ENCODE measurements at regions not wholly inside any gene's neighbourhood (a gene's known extent, or its start where the extent isn't known, plus 50 kb on each side); places are given as distances from the start of the nearest gene placed in this dataset.

DNA sequence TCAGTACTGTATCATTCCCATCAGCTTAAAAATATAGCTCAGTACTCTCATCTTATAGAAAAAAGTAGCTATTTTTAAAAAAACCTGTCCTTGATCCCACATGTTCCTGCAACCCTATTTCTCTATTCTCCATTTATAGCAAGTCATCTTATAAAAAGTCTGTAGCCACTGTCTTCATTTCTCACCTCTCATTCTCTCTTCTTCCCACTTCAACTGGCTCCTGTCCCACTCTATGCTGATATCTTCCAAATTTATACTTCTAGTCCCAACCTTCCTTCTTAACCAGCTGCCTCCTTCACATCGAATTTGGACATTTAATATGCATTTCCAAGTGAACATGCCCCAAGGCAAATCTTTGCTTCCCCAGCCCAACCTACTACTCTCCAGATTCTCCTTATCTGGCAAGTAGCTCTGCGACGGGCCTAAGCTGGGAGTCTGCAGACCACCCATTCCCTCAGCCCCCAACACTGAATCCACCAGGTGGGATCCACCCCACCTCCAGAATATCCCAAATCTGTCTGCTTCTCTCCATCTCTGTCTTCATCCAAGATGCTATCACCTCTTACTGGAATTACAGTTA lies 52.0 kb upstream of the TANC2 start:
- no peak for DNase-seq (ENCODE audit: low read depth in 2 of 2)

DNA sequence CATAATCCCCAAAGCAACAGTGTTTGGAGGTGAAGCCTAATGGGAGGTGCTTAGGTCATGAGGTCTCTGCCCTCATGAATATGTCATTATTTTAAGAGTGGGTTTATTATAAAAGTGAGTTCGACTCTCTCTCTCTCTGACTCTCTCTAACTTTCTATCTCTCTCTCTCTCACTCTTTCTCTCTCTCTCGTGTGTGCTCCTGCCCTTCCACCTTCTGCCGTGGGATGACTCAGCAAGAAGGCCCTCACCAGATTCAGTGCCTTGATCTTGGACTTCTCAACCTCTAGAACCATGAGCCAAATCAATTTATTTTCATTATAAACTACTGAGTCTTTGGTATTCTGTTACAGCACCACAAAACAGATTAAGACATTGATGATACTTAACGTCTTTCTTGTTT lies 53.7 kb upstream of the TANC2 start:
- no peak for DNase-seq (ENCODE audit: low read depth in 2 of 2)

DNA sequence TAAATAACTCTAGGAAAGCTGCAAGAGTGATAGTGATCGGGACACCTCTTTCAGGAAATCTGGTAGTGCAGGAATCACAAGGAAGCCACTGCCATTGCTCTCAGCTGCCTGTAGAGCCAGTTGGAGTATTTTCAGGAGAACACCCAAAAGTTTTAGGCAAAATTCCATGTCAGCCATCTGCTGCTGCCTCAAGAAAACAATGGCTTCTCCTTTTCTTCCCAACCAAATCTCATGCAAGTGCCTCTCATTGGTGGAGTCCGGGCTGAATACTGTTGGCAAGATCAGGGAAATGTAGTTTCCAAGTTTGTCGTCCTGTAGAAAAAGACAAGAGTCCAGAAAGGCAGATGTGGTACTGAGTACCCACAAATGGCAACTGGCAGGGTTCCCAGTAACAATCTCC lies 54.9 kb upstream of the TANC2 start:
- DNase-seq (ENCODE audit: low read depth in 2 of 2), result no peak

- DNase-seq (ENCODE audit: low read depth in 2 of 2), result no peak
These were observed 55.8 kb upstream of the TANC2 start for GRCh38 chr17:62910277-62910676.

- DNase-seq (ENCODE audit: low read depth in 2 of 2), result no peak
These were observed 58.1 kb upstream of the TANC2 start for GRCh38 chr17:62907961-62908360.

DNA sequence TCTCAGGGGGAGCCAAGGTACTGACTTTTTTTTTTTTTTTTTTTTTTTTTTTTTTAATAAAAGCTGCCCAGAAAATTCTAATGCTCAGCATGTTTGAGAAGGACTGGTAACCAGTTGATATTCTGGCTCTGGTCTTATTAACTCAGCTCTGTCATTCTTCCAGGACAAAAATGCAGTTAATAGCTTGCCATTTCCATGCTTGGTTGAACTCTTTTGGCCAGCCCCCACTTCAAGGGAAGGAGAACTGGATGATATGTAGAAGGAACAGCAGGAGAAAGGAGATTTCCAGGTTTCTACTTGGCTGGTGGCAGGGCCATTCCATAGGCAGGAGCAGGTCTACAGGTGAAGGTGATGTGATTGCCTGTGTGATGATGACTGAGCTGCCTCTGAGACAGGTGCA lies 59.2 kb upstream of the TANC2 start:
- no peak for DNase-seq (ENCODE audit: low read depth in 2 of 2)

DNA sequence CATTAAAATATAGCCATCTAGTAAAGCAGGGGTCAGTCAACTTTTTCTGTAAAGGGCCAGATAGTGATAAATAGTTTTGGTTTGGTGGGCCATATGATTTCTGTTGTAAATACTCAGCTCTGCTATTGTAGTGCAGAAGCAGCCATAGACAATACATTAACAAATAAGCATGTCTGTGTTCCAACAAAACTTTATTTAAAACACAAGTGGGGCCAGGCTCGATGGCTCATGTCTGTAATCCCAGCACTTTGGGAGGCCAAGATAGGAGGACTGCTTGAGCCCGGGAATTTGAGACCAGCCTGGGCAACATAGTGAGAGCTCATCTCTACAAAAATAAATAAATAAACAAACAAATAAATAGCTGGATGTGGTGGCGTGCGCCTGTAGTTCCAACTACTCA lies 60.8 kb upstream of the TANC2 start:
- no peak for DNase-seq (ENCODE audit: low read depth in 2 of 2)

DNA sequence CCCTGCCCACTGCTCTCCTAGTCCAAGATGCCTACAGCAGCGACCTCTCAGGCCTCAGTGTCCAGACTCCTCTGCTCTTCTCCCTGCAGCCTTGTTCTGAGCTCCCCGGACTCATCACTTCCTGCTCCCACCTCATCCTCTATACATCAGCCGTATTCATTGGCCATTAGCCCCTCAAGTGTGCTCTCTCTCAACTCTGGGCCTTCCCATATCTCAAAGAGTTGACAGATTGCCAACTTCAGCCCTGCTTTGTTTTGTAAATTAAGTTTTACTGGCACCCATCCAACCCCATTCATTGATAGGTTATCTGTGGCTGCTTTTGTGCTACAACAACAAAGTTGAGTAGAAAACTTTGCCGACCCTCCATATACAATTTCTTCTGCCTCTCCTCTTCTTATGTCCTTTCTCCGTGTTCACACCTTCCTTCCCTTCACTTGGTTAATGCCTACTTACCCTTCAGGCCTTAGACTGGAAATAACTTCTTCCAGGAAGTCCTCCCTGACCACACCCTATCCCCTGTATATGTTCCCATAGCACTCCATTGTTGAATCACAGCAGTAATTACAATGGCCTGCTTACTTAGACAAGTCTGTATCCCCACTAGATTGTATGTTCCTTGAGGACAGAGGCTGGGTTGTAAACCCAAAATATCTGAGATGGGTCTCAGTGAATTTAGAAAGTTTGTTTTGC lies 63.4 kb upstream of the TANC2 start:
- DNase-seq (ENCODE audit: low read depth in 2 of 2), result no peak

DNA sequence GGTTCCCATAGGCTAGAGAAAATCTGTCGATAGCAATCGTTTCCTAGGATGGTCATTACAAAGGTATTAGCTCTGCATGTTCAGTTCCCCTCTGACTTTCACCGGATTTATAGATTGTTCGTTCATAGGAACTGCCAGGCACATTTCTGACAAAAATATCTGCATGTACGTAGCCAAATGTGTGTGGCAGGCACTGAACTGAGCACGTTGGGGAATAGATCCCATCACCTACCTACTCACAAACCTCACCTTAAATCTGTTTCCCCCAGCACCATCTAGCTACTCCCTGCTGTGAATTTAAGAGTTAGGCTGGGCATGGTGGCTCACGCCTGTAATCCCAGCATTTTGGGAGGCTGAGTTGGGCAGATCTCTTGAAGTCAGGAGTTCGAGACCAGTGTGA lies 64.5 kb upstream of the TANC2 start:
- DNase-seq (ENCODE audit: low read depth in 2 of 2), result no peak

GRCh38 chr17:62900096-62900495 lies 65.9 kb upstream of the TANC2 start:
- DNase-seq (ENCODE audit: low read depth in 2 of 2), result no peak

GRCh38 chr17:62899361-62899760 lies 66.7 kb upstream of the TANC2 start:
- no peak for DNase-seq (ENCODE audit: low read depth in 2 of 2)

GRCh38 chr17:62898239-62898864 lies 67.7 kb upstream of the TANC2 start:
- no peak for DNase-seq (ENCODE audit: low read depth in 2 of 2)

- DNase-seq (ENCODE audit: low read depth in 2 of 2), result no peak
These were observed 68.3 kb upstream of the TANC2 start for GRCh38 chr17:62897706-62898105.

DNA sequence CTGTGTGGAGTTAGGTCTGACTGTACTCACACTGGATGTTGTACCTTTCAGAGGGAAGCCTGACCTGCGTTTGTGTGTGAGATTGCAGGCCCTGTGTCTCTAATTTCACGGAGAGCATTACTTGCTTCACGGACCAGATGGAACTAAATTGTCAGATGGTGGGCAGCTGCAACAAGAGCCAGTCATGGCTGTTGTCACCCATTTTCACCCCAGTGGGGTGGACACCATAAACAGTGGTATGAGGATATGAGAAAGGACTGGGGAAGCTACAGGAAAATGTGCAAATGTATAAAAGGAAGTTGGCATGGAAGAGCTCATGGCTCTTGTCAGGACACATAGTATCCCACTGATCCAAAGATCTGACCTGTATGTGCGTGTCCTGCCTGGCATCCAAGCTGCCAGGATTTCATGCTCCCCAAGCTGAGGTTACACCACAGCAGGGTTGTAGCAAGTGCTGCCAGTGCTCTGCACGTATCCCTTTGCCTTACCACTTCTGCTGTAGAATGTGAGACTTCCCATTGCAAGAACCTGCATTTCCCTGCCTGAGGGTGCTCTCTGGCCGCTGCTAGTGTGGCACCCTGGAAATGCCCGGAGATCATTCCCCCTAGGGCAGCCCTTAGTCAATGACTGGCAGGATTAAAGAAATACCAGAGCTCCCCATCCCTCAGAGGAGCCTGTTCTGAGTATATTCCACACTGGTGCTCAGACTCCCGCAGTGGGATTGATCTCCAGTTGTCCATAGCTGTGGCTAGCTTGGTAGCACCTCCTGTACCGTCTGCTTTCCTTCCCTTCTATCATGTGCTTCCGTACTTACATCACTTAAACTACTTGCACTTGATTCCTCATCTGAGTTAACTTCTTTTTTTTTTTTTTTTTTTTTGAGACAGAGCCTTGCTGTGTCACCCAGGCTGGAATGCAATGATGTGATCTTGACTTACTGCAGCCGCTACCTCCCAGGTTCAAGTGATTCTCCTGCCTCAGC lies 70.4 kb upstream of the TANC2 start:
- DNase-seq (ENCODE audit: low read depth in 2 of 2), result no peak

- DNase-seq (ENCODE audit: low read depth in 2 of 2), result peak in 1 of 2 donors; percentile 2
These were observed 73.1 kb upstream of the TANC2 start for GRCh38 chr17:62892870-62893338.

DNA sequence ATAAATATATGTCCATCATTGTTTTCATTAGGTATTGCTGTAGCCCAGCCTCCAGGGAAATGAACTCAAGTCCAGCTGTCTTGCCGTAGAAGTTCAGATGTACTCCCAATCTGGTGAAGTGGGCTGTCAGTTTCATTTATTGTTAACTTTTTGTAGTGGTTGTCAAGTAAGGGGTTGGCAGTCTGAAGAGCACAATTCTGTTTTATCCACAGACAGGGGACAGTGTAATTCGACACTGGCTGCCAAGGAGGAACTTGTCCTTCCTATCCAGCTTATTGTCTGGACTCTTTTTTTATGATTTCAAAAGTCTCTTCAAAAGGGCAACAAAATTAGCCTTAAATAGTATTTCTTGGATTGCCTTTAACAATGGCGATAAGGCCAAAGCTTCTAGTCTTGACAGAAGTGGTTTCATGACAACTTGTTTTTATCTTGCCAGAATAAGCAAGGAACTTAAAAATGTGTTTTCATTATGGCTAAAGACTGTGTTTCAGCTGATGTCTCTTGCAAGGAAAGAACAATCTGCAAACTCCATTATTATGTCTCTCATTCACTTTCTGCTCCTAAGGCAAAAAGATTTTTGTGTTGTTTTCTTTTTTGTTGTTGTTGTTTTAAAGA lies 73.9 kb upstream of the TANC2 start:
- no peak for DNase-seq (ENCODE audit: low read depth in 2 of 2)

- DNase-seq (ENCODE audit: low read depth in 2 of 2), result no peak
These were observed 74.4 kb upstream of the TANC2 start for GRCh38 chr17:62891659-62892058.

DNA sequence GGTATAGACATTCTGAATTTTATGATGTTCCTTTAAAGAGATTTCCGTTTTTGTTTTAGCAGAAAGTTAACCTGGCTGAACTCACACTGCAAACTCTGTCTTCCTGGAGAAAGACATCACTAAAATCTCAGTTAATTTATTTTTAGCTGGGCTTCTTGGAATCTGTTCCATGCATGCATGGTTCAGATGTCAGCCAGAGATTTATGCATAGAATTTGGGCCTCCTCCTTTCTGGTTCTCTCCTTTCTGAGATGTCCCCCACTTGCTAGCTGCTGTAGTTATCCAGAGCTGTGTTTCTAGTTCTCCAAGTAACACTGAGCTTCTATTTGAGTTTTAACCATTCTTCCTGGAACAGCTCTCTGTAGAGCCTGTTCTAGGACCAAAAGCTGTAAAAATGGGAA lies 77.3 kb upstream of the TANC2 start:
- no peak for DNase-seq (ENCODE audit: low read depth in 2 of 2)

DNA sequence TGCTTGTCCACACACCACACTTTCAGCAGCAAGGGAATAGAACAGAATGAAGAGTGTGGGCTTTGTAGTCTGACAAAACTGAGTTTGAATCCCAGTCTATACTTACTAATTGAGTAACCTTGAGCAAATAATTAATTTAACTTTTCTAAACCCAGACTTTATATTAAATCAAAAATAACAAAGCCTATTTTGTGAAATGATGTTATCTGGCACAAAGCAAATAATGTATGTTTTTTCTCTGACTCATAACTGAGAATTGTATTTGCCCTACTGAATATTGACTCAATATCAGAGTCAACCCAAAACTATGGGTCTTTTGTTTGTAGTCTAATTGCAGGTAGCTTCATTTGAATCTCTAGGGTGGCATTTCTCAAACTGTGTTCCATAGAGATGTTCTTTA lies 77.9 kb upstream of the TANC2 start:
- no peak for DNase-seq (ENCODE audit: low read depth in 2 of 2)

DNA sequence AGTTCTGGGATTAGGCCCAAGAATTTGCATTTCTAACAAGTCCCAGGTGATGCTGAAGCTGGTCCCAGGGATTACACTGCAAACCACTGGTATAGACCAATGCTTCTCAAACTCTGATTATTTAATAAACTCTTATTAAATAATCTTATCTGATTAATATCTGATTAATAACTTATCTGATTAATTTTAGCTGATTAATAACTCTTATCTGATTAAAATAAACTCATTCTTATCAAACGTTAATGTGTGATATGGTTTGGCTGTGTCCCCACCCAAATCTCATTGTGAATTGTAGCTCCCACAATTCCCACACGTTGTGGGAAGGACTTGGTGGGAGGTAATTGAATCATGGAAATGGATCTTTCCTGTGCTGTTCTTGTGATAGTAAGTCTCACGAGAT lies 78.6 kb upstream of the TANC2 start:
- no peak for DNase-seq (ENCODE audit: low read depth in 2 of 2)

DNA sequence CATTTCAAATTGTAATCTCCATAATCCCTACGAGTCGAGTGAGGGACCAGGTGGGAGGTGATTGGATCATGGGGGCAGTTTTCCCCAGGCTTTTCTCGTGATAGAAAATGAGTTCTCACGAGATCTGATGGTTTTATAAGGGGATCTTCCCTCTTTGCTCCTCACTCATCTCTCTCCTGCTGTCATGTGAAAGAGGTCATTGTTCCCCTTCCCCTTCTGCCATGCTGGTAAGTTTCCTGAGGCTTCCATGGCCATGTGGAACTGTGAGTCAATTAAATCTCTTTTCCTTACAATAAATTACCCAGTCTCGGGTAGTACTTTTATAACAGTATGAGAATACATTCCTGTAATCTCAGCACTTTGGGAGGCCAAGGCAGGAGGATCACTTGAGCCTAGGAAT lies 76.7 kb upstream of the MARCHF10 start:
- no peak for DNase-seq (ENCODE audit: low read depth in 2 of 2)

GRCh38 chr17:62882878-62883277 lies 74.8 kb upstream of the MARCHF10 start:
- no peak for DNase-seq (ENCODE audit: low read depth in 2 of 2)
